Adrenal gland (tissue), 9 donors: ENCODE measurements at regions not wholly inside any gene's neighbourhood (a gene's known extent, or its start where the extent isn't known, plus 50 kb on each side); places are given as distances from the start of the nearest gene placed in this dataset.
A peak's percentile ranks its signal among the peaks of the same experiment; 100 is the strongest.

Experiments used
- DNase-seq, 7 donors: peaks; one replicate each; pipeline ENCODE4 v3.0.0-alpha.2; 2019 to 2020
- H3K27ac ChIP-seq, 5 donors: fragments of 200-600 bp; sonication (generic) in 4 of 5; 1 replicate in 3 of 5; 2 replicates in 2 of 5; pipeline versions ENCODE4 v1.5.1 to v1.8.0; 2016 to 2020; ENCODE audit warnings: mild to moderate bottlenecking in 1 of 5
- H3K27me3 ChIP-seq: fragments of 200-600 bp; 2 replicates; pipeline ENCODE4 v1.8.0; 2021
- H3K36me3 ChIP-seq, 2 donors: fragments of 200-600 bp; replicated peaks in 1 of 2; 1 replicate in 1 of 2; 2 replicates in 1 of 2; pipeline versions ENCODE4 v1.5.1 to v1.8.0; 2018 to 2022
- H3K4me1 ChIP-seq, 2 donors: fragments of 200-600 bp; replicated peaks in 1 of 2; 1 replicate in 1 of 2; 2 replicates in 1 of 2; pipeline versions ENCODE4 v1.5.1 to v1.8.0; 2018 to 2021
- H3K4me3 ChIP-seq, 4 donors: fragments of 200-600 bp; sonication (generic) in 3 of 4; one replicate each; pipeline ENCODE4 v1.5.1; 2016 to 2018
- H3K9me3 ChIP-seq, 3 donors: fragments of 200-600 bp; sonication (generic) in 1 of 3; replicated peaks in 1 of 3; 1 replicate in 2 of 3; 2 replicates in 1 of 3; pipeline versions ENCODE4 v1.5.1 to v1.8.0; 2016 to 2021
- POLR2A ChIP-seq, 2 donors: fragments of 450-650 bp; IDR thresholded peaks; one replicate each; pipeline ENCODE4 v1.6.1; 2017; ENCODE audit warnings: antibody characterized with exemption in 2 of 2, mild to moderate bottlenecking in 2 of 2, moderate library complexity in 1 of 2
- WGBS, 4 donors: extraction: QIAGEN DNeasy Blood & Tissue Kit in 2 of 4; methylation state at CpG; one replicate each; pipeline versions ENCODE4 v1.1.5 to v1.1.7; 2013 to 2017; 5-methylcytosine and 5-hydroxymethylcytosine counted together
- intact Hi-C, 2 donors: fragments of 100-400 bp; cut with DNase I; formaldehyde crosslinking; loops; one replicate each; pipeline versions ENCODE4 v1.14.1 to v1.15.0; 2022 to 2023
- TF ChIP-seq, protein P1 (sequence below), 6 experiments: fragments of 450-650 bp in 4 of 6; fragments of 200-600 bp in 2 of 6; sonication (generic) in 1 of 6; IDR thresholded peaks; 1 replicate in 5 of 6; 2 replicates in 1 of 6; pipeline versions ENCODE4 v1.5.1 to v1.8.0; 2016 to 2021; ENCODE audit warnings: antibody characterized with exemption in 6 of 6, mild to moderate bottlenecking in 2 of 6, moderate library complexity in 1 of 6
- donor health status: healthy with polysubstance abuse.
- donor health status: Bipolar disorder and iron deficiency.
- donor health status: DM: yes; HTN: yes; CAD: no.
- donor health status: DM: no; HTN: no; CAD: no.
- donor health status: DM: no; HTN: no; CAD: no.

DNA sequence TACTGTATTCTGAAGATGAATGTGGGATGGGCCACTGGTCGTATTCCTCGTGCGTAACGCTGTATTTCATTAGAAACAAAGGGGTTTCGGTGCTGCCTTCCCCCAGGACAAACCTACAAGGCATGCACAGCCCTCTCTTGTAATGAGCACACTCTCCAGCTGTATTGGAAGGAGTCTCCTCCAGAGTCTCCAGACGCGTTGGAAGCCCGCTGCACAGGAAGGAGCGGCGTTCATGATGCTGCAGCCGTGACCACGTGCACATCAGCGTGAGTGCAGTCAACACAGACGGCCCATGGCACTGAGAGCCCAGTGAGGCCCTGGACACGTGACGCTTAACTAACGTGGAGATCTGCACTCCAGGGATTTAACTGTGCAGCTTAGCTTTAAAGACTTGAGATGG is 209.0 kb upstream of the IRX1 start:
- no peak overlapping the region for H3K27ac ChIP-seq
- H3K4me3 ChIP-seq: no peak overlapping the region
- no peaks in the 10 kb centered on the region for H3K27me3 ChIP-seq
- H3K4me1 ChIP-seq: no peaks in the 10 kb centered on the region
- no peaks in the 10 kb centered on the region for H3K36me3 ChIP-seq
- TF ChIP-seq POLR2A (IDR thresholded peaks at IDR 0.05): no peak
- TF ChIP-seq, protein P1, sequence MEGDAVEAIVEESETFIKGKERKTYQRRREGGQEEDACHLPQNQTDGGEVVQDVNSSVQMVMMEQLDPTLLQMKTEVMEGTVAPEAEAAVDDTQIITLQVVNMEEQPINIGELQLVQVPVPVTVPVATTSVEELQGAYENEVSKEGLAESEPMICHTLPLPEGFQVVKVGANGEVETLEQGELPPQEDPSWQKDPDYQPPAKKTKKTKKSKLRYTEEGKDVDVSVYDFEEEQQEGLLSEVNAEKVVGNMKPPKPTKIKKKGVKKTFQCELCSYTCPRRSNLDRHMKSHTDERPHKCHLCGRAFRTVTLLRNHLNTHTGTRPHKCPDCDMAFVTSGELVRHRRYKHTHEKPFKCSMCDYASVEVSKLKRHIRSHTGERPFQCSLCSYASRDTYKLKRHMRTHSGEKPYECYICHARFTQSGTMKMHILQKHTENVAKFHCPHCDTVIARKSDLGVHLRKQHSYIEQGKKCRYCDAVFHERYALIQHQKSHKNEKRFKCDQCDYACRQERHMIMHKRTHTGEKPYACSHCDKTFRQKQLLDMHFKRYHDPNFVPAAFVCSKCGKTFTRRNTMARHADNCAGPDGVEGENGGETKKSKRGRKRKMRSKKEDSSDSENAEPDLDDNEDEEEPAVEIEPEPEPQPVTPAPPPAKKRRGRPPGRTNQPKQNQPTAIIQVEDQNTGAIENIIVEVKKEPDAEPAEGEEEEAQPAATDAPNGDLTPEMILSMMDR (IDR thresholded peaks at IDR 0.05): no peak
- intact Hi-C loops: no loop called here
- no peaks in the 10 kb centered on the region for H3K9me3 ChIP-seq
- DNase-seq: no peak
- WGBS, 4 donors: 80 to 83% (median 81%) methylated on average over 17 of the region's 17 CpGs

DNA sequence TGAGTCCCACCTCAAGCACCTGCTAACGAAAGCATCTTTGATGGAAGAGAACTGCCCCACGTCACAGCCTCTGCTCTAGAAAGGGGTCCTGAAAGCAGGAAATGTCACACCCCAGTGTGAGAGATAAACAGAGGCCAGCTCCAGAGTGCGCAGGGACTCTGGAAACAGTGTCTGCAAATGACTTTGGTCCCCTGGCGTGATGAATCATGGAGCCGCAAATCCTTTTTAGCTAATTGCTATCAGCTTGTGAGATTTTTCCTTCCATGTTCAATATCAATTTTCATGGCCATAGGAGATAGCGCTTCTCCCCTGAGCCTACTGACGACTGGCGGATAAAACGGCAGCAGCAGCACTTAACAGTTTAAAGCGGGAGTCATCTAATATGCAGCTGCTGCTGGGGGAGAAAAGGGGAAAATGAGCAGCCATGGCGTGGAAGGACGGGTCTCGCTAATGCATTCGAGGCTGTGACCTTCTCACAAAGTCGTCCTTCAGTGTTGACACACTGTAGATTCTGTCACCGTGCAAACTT is 209.6 kb upstream of the IRX1 start:
- DNase-seq: no peak
- no peaks in the 10 kb centered on the region for H3K27me3 ChIP-seq
- H3K4me1 ChIP-seq: no peaks in the 10 kb centered on the region
- no peak overlapping the region for H3K27ac ChIP-seq
- no peak overlapping the region for H3K4me3 ChIP-seq
- TF ChIP-seq POLR2A (IDR thresholded peaks at IDR 0.05): no peak
- TF ChIP-seq, protein P1 (IDR thresholded peaks at IDR 0.05): no peak
- intact Hi-C loops: no loop called here
- H3K9me3 ChIP-seq: no peaks in the 10 kb centered on the region
- WGBS, 4 donors: 62 to 69% (median 65%) methylated on average over 16 of the region's 16 CpGs
- H3K36me3 ChIP-seq: no peaks in the 10 kb centered on the region

DNA sequence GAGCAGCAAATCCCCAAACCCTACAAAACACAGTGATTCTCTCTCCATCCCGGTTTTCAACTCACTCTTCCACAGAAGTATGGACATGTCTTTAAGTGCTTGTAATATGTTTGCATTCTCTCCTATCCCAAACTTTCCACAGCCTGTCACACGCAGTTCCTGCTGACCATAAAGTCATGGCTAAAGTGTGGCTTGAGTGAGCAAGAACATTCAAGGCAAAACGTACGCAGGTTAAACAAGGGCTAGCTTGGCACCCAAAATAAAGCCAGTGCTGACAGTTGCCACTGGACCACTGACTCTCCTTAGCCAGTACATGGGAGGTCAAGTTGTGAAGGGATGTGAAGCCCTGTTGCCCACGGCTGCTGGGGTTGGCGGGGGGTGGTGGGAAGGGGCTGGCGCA is 211.1 kb upstream of the IRX1 start:
- intact Hi-C loops: no loop called here
- H3K36me3 ChIP-seq: no peaks in the 10 kb centered on the region
- no peak overlapping the region for H3K27ac ChIP-seq
- H3K9me3 ChIP-seq: no peaks in the 10 kb centered on the region
- no peaks in the 10 kb centered on the region for H3K4me1 ChIP-seq
- TF ChIP-seq, protein P1 (IDR thresholded peaks at IDR 0.05): no peak
- no peak for TF ChIP-seq POLR2A (IDR thresholded peaks at IDR 0.05)
- H3K4me3 ChIP-seq: no peak overlapping the region
- WGBS, 4 donors: 79 to 87% (median 83%) methylated on average over 7 of the region's 7 CpGs
- peak in 1 of 7 donors; percentile 20 for DNase-seq
- H3K27me3 ChIP-seq: no peaks in the 10 kb centered on the region

DNA sequence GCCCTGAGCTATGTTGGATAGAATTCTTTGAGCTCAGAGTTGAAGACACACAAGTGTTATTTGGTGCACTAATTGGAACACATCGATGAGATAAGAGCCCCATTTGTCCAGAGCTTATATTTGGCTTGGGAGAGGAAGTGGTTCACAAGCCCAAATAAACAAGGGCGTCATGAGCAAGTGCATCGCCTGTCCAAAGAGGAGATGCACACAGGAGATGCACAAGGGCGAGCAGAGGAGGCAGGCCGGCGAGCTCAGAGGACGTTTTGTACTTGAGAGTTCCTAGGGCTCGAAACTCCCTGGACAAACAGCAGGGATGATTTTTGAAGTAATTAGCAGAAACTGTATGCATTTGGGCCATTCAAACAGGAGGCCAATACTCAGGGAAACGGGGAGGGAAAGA is 212.8 kb upstream of the IRX1 start:
- H3K4me1 ChIP-seq: no peaks in the 10 kb centered on the region
- H3K27me3 ChIP-seq: no peaks in the 10 kb centered on the region
- H3K27ac ChIP-seq: no peak overlapping the region
- H3K36me3 ChIP-seq: no peaks in the 10 kb centered on the region
- intact Hi-C loops: no loop called here
- no peak overlapping the region for H3K4me3 ChIP-seq
- TF ChIP-seq, protein P1 (IDR thresholded peaks at IDR 0.05): no peak
- TF ChIP-seq POLR2A (IDR thresholded peaks at IDR 0.05): no peak
- peak in 1 of 7 donors; percentile 3 for DNase-seq
- H3K9me3 ChIP-seq: no peaks in the 10 kb centered on the region
- 75 to 80% (median 78%) methylated on average over 9 of the region's 9 CpGs for WGBS, 4 donors
